HG03095 (cell line): ENCODE measurements at regions not wholly inside any gene's neighbourhood (a gene's known extent, or its start where the extent isn't known, plus 50 kb on each side); places are given as distances from the start of the nearest gene placed in this dataset.

Experiments
- ATAC-seq: cut with Tn5 transposase; IDR thresholded peaks from one replicate; pipeline ENCODE4 v1.9.1; 2021; ENCODE audit warnings: moderate library complexity; ENCODE audit not compliant: unreplicated experiment

DNA sequence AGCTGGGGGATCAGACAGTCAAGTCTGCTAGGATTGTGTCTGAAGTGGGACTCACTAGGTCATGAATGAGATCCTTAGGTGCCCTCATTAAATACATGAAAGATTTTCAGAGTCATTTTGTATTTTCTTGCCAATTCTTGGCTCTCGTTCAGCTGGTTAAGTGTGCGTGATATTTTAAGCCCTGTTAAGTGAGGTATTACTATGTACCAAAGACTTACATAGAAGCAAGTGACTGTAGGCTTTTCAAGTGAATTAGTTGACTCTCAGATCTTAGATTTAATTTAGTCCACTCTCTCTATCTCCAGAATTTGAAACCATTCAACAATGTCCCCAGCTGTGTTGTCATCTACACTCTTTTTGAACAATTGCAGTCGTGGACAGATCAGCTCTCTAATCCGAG, 219.4 kb downstream of the FOXL1 start:
- no peak for ATAC-seq

DNA sequence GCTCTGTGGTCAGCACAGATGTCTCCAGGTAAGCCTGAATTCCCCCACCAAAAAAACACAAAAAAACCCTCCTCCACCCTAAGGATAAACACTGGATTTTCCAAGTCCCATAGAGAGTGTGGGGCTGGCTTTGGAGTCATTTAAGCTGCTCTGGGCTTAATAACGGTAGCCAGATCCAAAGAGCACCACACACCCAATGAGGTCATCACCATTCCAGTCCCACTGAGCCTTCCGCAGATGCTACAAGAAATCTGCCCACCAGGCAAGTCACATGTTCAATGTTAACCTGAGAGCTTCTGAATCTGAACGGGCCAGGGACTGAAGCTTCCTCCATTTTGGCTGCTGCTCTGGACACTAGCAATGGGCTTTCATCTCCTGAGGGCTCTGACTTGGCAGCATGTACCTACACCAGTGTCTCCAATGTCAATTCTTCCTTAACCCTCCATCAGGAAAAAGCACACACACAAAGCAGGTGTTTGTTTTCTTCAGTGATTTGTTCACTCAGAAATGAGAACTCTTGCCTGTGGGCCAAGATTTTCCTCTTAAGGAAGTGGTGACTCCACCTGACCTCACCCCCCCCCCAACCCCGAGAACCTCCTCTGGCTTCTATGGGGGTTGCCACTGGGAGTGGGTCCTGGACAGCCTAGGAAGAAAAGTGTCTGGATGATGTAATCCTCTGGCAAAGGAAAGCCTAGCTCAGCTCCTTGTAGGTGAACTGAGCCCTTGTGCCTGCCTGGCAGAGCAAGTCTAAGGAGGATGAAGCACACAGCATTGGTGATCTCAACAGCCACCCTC, 220.1 kb downstream of the FOXL1 start:
- ATAC-seq = no peak

DNA sequence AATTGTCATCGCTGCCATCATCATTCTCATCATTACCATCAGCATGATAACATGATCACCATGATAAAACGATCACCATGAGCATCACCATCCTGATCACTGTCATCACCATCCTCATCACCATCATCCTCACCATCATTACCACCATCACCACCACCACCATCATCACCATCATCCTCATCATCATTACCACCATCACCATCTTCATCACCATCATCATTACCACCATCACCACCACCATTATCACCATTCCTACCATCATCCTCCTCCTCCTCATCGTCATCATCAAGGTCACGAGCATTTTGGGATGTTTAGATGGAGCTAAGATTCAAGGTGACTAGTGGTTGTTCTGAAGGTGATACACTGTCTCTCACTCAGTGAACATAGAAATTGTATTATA, 221.0 kb downstream of the FOXL1 start:
- no peak for ATAC-seq

GRCh38 chr16:86800894-86801293, 222.5 kb downstream of the FOXL1 start:
- ATAC-seq = no peak

DNA sequence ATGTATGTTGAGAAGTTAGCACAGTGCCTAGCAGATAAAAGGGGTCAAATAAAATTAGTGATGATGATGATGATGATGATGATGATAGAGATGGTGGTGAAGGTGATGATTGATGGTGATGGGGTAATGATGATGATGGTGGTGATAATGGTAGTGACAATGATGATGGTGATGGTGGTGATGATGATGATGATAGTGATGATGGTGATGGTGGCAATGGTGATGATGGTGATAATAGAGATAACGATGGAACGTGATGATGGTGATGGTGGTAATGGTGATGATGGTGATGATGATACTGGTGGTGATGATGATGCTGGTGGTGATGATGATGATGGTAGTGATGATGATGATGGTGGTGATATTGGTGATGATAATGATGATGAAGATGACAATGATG, 223.7 kb downstream of the FOXL1 start:
- no peak for ATAC-seq

GRCh38 chr16:86805188-86805587, 226.8 kb downstream of the FOXL1 start:
- ATAC-seq = no peak

DNA sequence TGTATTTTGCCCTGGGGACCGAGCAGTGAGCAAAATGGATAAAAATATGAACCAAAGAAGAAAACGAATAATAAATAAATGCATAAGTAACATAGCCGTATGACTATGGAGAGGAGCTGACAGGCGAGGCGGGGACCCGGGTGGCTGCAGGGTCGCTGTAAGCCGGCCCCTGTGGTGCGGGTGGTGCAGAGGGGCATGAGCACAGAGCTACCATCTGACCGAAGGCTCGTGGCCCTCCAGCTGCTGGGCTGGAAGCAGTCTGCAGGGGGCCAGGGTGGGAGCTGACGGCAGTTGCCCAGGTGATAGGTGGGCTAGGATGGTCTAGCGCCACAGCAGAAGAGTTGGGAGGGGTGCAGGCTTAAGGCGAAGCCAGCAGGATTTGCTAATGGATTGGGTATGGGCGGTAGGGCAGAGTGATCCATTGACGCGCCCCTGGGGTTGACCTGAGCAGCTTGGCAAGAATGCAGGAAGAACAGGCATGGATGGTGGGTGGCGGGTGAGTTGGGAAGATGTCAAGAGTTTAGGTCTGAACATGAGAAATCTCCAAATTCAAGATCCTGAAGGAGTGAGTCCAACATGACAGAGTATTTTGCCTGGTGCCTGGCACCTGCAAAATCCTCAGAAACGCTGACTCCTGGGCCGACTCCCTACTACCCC, 228.0 kb downstream of the FOXL1 start:
- no peak for ATAC-seq

- ATAC-seq = no peak
Measured at GRCh38 chr16:86806838-86807351, 228.5 kb downstream of the FOXL1 start.

GRCh38 chr16:86808863-86809444, 230.6 kb downstream of the FOXL1 start:
- ATAC-seq = no peak

GRCh38 chr16:86809458-86809955, 231.2 kb downstream of the FOXL1 start:
- no peak for ATAC-seq

DNA sequence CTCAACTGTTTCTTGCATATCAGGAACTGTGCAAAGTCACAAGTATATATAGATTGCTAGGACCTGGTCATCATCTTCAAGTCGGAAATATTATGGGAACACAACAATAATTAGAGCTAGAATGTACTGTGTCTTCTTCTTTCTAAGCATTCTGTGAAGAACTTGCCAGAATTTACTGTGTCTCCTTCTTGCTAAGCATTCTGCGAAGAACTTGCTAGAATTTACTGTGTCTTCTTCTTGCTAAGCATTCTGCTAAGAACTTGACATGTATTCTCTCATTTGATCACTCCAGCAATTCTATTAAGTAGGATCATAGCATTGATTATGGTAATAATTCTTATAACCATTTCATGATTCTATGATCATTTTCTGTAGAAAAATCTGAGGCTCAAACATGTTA, 231.7 kb downstream of the FOXL1 start:
- no peak for ATAC-seq

- ATAC-seq = no peak
Measured at GRCh38 chr16:86812363-86812970, 234.1 kb downstream of the FOXL1 start.

GRCh38 chr16:86814256-86814655, 235.9 kb downstream of the FOXL1 start:
- no peak for ATAC-seq

- ATAC-seq = no peak
Measured at GRCh38 chr16:86816930-86817625, 238.7 kb downstream of the FOXL1 start.

- ATAC-seq = no peak
Measured at GRCh38 chr16:86818671-86819532, 240.6 kb downstream of the FOXL1 start.

DNA sequence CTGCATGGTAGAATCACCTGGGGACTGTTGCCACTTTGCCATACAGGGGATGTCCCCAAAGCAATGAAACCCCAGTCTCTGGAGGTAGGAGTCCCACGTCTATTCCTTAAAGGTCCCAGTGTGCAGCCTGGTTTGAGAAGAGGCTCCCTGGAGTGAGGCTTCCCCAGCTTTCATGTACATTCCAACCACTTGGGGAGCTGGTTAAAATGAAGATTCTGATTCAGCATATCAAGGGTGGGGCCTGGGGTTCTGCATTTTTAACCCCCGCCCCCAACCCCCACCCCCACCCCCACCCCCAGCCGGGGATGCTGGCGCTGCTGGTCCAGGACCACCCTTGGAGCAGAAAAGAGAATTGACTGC, 241.2 kb downstream of the FOXL1 start:
- ATAC-seq = no peak

GRCh38 chr16:86821895-86822294, 243.5 kb downstream of the FOXL1 start:
- ATAC-seq = no peak

GRCh38 chr16:86823125-86823524, 244.8 kb downstream of the FOXL1 start:
- no peak for ATAC-seq

DNA sequence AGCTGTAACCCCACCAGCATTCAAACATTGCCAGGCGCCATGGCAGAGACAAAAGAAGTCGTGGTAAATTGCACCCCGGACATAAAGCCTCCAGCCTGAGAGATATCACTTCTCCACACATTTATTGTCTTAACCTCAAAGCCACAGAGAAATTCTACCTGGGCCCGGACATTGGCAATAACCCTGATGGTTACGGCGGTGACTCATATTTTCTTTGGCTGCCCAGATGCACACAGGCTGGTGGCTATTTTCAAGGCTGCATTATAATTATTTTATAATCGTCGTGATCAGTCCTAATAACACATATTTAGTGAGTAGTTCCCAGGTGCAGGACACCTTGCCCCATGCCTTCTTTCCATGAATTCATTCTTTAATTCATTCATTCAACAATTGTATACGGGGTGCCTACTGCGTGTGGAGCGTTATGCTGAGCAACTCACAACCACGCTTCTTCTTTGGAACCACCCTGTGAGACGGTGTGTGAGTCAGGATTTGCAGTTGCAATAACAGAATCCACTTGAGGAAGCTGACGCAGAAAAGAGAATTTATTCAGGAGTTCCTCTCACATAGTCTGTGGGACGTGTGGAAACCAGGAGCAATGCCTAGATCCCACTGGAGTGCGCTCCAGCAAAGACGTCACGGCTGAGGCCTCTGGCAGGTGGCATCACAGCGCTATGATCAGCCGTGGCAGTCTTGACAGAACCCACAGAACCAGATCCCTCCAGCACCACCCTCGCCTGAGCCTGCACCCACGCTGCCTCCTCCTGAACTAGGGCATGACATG, 245.7 kb downstream of the FOXL1 start:
- ATAC-seq = no peak
